IMR-90 (cell line): ENCODE measurements at regions not wholly inside any gene's neighbourhood (a gene's known extent, or its start where the extent isn't known, plus 50 kb on each side); places are given as distances from the start of the nearest gene placed in this dataset.

Experiments
- ATAC-seq: fragments of 200-7000 bp; cut with Tn5 transposase; 2 replicates; pipeline ENCODE4 v1.9.1; 2020; ENCODE audit warnings: low read depth, mild to moderate bottlenecking, moderate library complexity
- BruUV-seq: library from RNA; stranded (reverse); fragments of 400-500 nt; replicated peaks from 2 replicates; lab custom pipeline; 2021; lab: Mats Ljungman, UMichigan
- CTCF ChIA-PET: fragments of 300-600 bp; formaldehyde crosslinking; extraction: SDS; loops from one replicate; lab custom pipeline; 2021; ENCODE audit warnings: antibody characterized with exemption; lab: Yijun Ruan, JAX
- POLR2A ChIA-PET: fragments of 300-600 bp; sonication (Branson Sonifier 250); formaldehyde crosslinking; loops from one replicate; lab custom pipeline; 2022; ENCODE audit warnings: antibody characterized with exemption; ENCODE audit not compliant: unreplicated experiment; lab: Charles Lee
- DNase-seq: peaks from one replicate; pipeline ENCODE4 v3.0.0; 2013
- H2AFZ ChIP-seq: replicated peaks from 2 replicates; pipeline ENCODE3; 2013; ENCODE audit warnings: low read length, mild to moderate bottlenecking; ENCODE audit not compliant: poor library complexity
- H2AK5ac ChIP-seq: 2 replicates; pipeline ENCODE4 v1.6.1; 2013; ENCODE audit warnings: low read depth, low read length, inconsistent platforms
- H2AK9ac ChIP-seq: replicated peaks from 2 replicates; pipeline ENCODE3; 2013; ENCODE audit warnings: mild to moderate bottlenecking, low read depth, low read length, moderate library complexity; ENCODE audit not compliant: poor library complexity
- H2BK120ac ChIP-seq: 2 replicates; pipeline ENCODE4 v1.6.1; 2013; ENCODE audit warnings: low read depth, low read length, inconsistent platforms
- H2BK15ac ChIP-seq: 3 replicates; pipeline ENCODE4 v1.6.1; 2013; ENCODE audit warnings: low read depth, low read length, inconsistent platforms
- H2BK20ac ChIP-seq: 2 replicates; pipeline ENCODE4 v1.6.1; 2013; ENCODE audit warnings: low read depth, mild to moderate bottlenecking, inconsistent platforms, low read length, moderate library complexity
- H2BK5ac ChIP-seq: 2 replicates; pipeline ENCODE4 v1.6.1; 2013; ENCODE audit warnings: mild to moderate bottlenecking, low read depth, low read length, inconsistent platforms; ENCODE audit not compliant: poor library complexity, severe bottlenecking
- H3K14ac ChIP-seq: replicated peaks from 2 replicates; pipeline ENCODE4 v1.6.1; 2013; ENCODE audit warnings: low read depth, low read length, inconsistent platforms
- H3K18ac ChIP-seq: 2 replicates; pipeline ENCODE4 v1.6.1; 2013; ENCODE audit warnings: low read depth, low read length, control low read depth
- H3K23ac ChIP-seq: 2 replicates; pipeline ENCODE4 v1.6.1; 2013; ENCODE audit warnings: low read depth, low read length, inconsistent platforms
- H3K27ac ChIP-seq: 2 replicates; pipeline ENCODE4 v1.5.1; 2013; ENCODE audit warnings: mild to moderate bottlenecking, control low read depth, low read length; ENCODE audit not compliant: insufficient read depth
- H3K27me3 ChIP-seq: 2 replicates; pipeline ENCODE4 v1.6.1; 2013; ENCODE audit warnings: low read length; ENCODE audit not compliant: control insufficient read depth, insufficient read depth
- H3K36me3 ChIP-seq: 2 replicates; pipeline ENCODE4 v1.6.1; 2013; ENCODE audit warnings: low read length, mixed read lengths; ENCODE audit not compliant: control insufficient read depth, insufficient read depth
- H3K4ac ChIP-seq: 2 replicates; pipeline ENCODE4 v1.6.1; 2013; ENCODE audit warnings: low read depth, low read length, inconsistent platforms
- H3K4me1 ChIP-seq: 2 replicates; pipeline ENCODE4 v1.6.1; 2013; ENCODE audit warnings: low read length, mixed read lengths; ENCODE audit not compliant: control insufficient read depth, insufficient read depth
- H3K4me2 ChIP-seq: 2 replicates; pipeline ENCODE4 v1.6.1; 2013; ENCODE audit warnings: low read depth, mild to moderate bottlenecking, control low read depth, low read length, moderate library complexity
- H3K4me3 ChIP-seq: 2 replicates; pipeline ENCODE4 v1.5.1; 2013; ENCODE audit warnings: low read depth, mild to moderate bottlenecking, control low read depth, low read length, moderate library complexity; ENCODE audit not compliant: insufficient read depth
- H3K56ac ChIP-seq: 2 replicates; pipeline ENCODE4 v1.6.1; 2013; ENCODE audit warnings: low read length, inconsistent platforms; ENCODE audit not compliant: insufficient read depth; ENCODE audit errors: extremely low read depth
- H3K79me1 ChIP-seq, 2 experiments: 2 replicates each; pipeline ENCODE4 v1.6.1; 2013; ENCODE audit warnings: low read length in 2 of 2, inconsistent platforms in 1 of 2, low read depth in 1 of 2
- H3K9ac ChIP-seq: 2 replicates; pipeline ENCODE4 v1.6.1; 2013; ENCODE audit warnings: low read depth, low read length, control low read depth
- H3K9me1 ChIP-seq: 2 replicates; pipeline ENCODE4 v1.6.1; 2013; ENCODE audit warnings: low read length, inconsistent platforms; ENCODE audit not compliant: insufficient read depth
- H3K9me3 ChIP-seq: 2 replicates; pipeline ENCODE4 v1.6.1; 2013; ENCODE audit warnings: low read length; ENCODE audit not compliant: control insufficient read depth, insufficient read depth
- H4K20me1 ChIP-seq: 2 replicates; pipeline ENCODE4 v1.6.1; 2013; ENCODE audit warnings: low read length, inconsistent platforms; ENCODE audit not compliant: insufficient read depth
- H4K5ac ChIP-seq: 2 replicates; pipeline ENCODE4 v1.6.1; 2013; ENCODE audit warnings: mild to moderate bottlenecking, low read depth, low read length, control low read depth
- H4K8ac ChIP-seq, 2 experiments: 2 replicates each; pipeline ENCODE4 v1.6.1; 2013; ENCODE audit warnings: low read depth in 2 of 2, low read length in 2 of 2, control low read depth in 1 of 2, inconsistent platforms in 1 of 2
- H4K91ac ChIP-seq: 2 replicates; pipeline ENCODE4 v1.6.1; 2013; ENCODE audit warnings: low read depth, low read length, inconsistent platforms; ENCODE audit not compliant: insufficient read depth
- CHD1 ChIP-seq: IDR thresholded peaks from 2 replicates; pipeline ENCODE4 v1.6.1; 2012; ENCODE audit warnings: low read depth, low read length, improper control_type of control experiment
- CTCF ChIP-seq: conservative IDR thresholded peaks from 2 replicates; pipeline ENCODE4 v1.5.1; 2012; ENCODE audit warnings: mild to moderate bottlenecking, low read depth, low read length, improper control_type of control experiment
- WGBS, 2 experiments: methylation state at CpG; one replicate each; pipeline versions ENCODE4 v1.1.5 to v1.1.7; 2013; ENCODE audit warnings: missing lambda C conversion rate in 2 of 2; ENCODE audit not compliant: insufficient read length in 1 of 2; ENCODE audit errors: extremely low coverage in 2 of 2; 5-methylcytosine and 5-hydroxymethylcytosine counted together
- dilution Hi-C: fragments of 300-500 bp; cut with HindIII; formaldehyde crosslinking; loops from one replicate; pipeline ENCODE4 v1.14.3; 2018; ENCODE audit warnings: low sequenced_read_pairs; ENCODE audit not compliant: unreplicated experiment
- in situ Hi-C: fragments of 300-500 bp; cut with MboI; formaldehyde crosslinking; loops from 3 replicates; pipeline ENCODE4 v1.14.3; 2019; ENCODE audit warnings: low sequenced_read_pairs, inconsistent platforms, mixed read lengths
- intact Hi-C: fragments of 100-400 bp; cut with micrococcal nuclease; formaldehyde crosslinking; loops from 2 replicates; pipeline ENCODE4 v1.10.0; 2022

- H2AK9ac ChIP-seq, result no peak overlapping the region
- no peak overlapping the region for H3K14ac ChIP-seq
- no CpG with 5 or more reads among the region's 2 CpGs for WGBS, 2 experiments
- H3K27me3 ChIP-seq, result no peaks in the 10 kb centered on the region
- H3K9me3 ChIP-seq, result peaks cover 3% of the 10 kb centered on the region; the same call in 1 of the 2 replicates
- H2BK15ac ChIP-seq, result no peak overlapping the region
- no peak overlapping the region for H2BK120ac ChIP-seq
- no peaks in the 10 kb centered on the region for H3K9me1 ChIP-seq
- POLR2A ChIA-PET, result no interaction called here
- H3K9ac ChIP-seq, result no peak overlapping the region
- no peak overlapping the region for H3K23ac ChIP-seq
- in situ Hi-C loops (no loop called here), dilution Hi-C loops (no loop called here), intact Hi-C loops (no loop called here)
- H3K79me1 ChIP-seq, result no peaks in the 10 kb centered on the region
- no peak overlapping the region for H4K5ac ChIP-seq
- H2AK5ac ChIP-seq, result no peak overlapping the region
- H4K91ac ChIP-seq, result no peak overlapping the region
- no peaks in the 10 kb centered on the region for H4K20me1 ChIP-seq
- no peak overlapping the region for H2BK20ac ChIP-seq
- ATAC-seq (no peak), DNase-seq (no peak)
- H3K4me3 ChIP-seq, result no peak overlapping the region
- H2AFZ ChIP-seq, result no peak overlapping the region
- no peak overlapping the region for H3K4ac ChIP-seq
- no peak overlapping the region for H2BK5ac ChIP-seq
- BruUV-seq, result no TSS peak
- no peak overlapping the region for H3K4me2 ChIP-seq
- TF ChIP-seq CTCF, result no peak
- TF ChIP-seq CHD1, result no peak
- no peaks in the 10 kb centered on the region for H3K36me3 ChIP-seq
- no peaks in the 10 kb centered on the region for H3K4me1 ChIP-seq
- no peak overlapping the region for H3K56ac ChIP-seq
- no peak overlapping the region for H4K8ac ChIP-seq
- no peak overlapping the region for H3K18ac ChIP-seq
- CTCF ChIA-PET, result interaction anchor here (0.5 kb wide), 1 partner anchor 49 kb away, joined by 3 read pairs; no protein-coding TSS in a partner anchor
- no peak overlapping the region for H3K27ac ChIP-seq
Measured at GRCh38 chr4:162634390-162634789, 470.6 kb upstream of the FSTL5 start.
